Right atrium auricular region (tissue), 2 donors: ENCODE measurements at regions not wholly inside any gene's neighbourhood (a gene's known extent, or its start where the extent isn't known, plus 50 kb on each side); places are given as distances from the start of the nearest gene placed in this dataset.

Experiments
- DNase-seq: peaks from one replicate; pipeline ENCODE4 v3.0.0-alpha.2; 2019; ENCODE audit warnings: low spot score
- H3K27ac ChIP-seq, 2 donors: fragments of 200-600 bp; sonication (generic); 1 replicate in 1 of 2; 2 replicates in 1 of 2; pipeline ENCODE4 v1.5.1; 2016 to 2019
- H3K27me3 ChIP-seq, 2 donors: fragments of 200-600 bp; sonication (generic); one replicate each; pipeline versions ENCODE4 v1.5.1 to v1.6.0; 2017 to 2019
- H3K36me3 ChIP-seq: fragments of 200-600 bp; sonication (generic); one replicate; pipeline ENCODE4 v1.5.1; 2016
- H3K4me1 ChIP-seq, 2 donors: fragments of 200-600 bp; sonication (generic); one replicate each; pipeline versions ENCODE4 v1.5.1 to v1.6.0; 2017 to 2019
- H3K4me3 ChIP-seq, 2 donors: fragments of 200-600 bp; sonication (generic); 1 replicate in 1 of 2; 2 replicates in 1 of 2; pipeline ENCODE4 v1.5.1; 2017 to 2019; ENCODE audit warnings: mild to moderate bottlenecking in 1 of 2, moderate library complexity in 1 of 2
- H3K9me3 ChIP-seq, 2 donors: fragments of 200-600 bp; sonication (generic); one replicate each; pipeline ENCODE4 v1.5.1; 2019
- TF ChIP-seq, protein P1 (sequence below), 2 donors: fragments of 200-600 bp; sonication (generic); IDR thresholded peaks; one replicate each; pipeline ENCODE4 v1.5.1; 2019; ENCODE audit warnings: antibody characterized with exemption in 2 of 2

DNA sequence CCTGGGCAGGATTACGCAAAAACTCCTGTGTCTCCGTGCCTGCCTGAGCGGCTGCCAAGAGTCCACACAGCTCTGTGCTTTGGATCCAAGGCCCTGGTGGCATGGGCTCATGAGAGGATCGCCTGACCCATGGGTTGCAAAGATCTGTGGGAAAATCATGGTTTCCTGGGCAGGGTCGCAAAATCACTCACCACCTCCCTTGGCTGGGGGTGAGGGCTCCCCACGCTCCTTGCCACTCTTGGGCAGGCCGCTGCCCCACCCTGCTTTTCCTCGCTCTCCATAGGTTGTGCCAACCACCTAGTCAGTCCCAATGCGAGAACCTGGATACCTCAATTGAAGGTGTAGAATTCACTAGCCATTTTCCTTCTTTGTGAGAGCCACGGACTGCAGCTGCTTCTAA, 66.5 kb upstream of the MAGEB18 start:
- H3K36me3 ChIP-seq = no peaks in the 10 kb centered on the region
- DNase-seq = no peak
- no peak overlapping the region for H3K27ac ChIP-seq
- TF ChIP-seq, protein P1, sequence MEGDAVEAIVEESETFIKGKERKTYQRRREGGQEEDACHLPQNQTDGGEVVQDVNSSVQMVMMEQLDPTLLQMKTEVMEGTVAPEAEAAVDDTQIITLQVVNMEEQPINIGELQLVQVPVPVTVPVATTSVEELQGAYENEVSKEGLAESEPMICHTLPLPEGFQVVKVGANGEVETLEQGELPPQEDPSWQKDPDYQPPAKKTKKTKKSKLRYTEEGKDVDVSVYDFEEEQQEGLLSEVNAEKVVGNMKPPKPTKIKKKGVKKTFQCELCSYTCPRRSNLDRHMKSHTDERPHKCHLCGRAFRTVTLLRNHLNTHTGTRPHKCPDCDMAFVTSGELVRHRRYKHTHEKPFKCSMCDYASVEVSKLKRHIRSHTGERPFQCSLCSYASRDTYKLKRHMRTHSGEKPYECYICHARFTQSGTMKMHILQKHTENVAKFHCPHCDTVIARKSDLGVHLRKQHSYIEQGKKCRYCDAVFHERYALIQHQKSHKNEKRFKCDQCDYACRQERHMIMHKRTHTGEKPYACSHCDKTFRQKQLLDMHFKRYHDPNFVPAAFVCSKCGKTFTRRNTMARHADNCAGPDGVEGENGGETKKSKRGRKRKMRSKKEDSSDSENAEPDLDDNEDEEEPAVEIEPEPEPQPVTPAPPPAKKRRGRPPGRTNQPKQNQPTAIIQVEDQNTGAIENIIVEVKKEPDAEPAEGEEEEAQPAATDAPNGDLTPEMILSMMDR (IDR thresholded peaks at IDR 0.05) = no peak
- H3K4me3 ChIP-seq = no peak overlapping the region
- H3K4me1 ChIP-seq = no peaks in the 10 kb centered on the region
- no peaks in the 10 kb centered on the region for H3K9me3 ChIP-seq
- no peaks in the 10 kb centered on the region for H3K27me3 ChIP-seq

- DNase-seq = no peak
- TF ChIP-seq, protein P1 (IDR thresholded peaks at IDR 0.05) = no peak
- no peak overlapping the region for H3K4me3 ChIP-seq
Measured at GRCh38 chrX:26083093-26083492, 55.0 kb upstream of the MAGEB18 start.

More at GRCh38 chrX:26083093-26083492, 55.0 kb upstream of the MAGEB18 start:
- Histone ChIP-seq H3K27ac (no peak overlapping the region), H3K36me3 (no peaks in the 10 kb centered on the region), H3K4me1 (no peaks in the 10 kb centered on the region), H3K9me3 (no peaks in the 10 kb centered on the region), H3K27me3 (no peaks in the 10 kb centered on the region)
